SU-DHL-6 (cell line): ENCODE measurements at regions not wholly inside any gene's neighbourhood (a gene's known extent, or its start where the extent isn't known, plus 50 kb on each side); places are given as distances from the start of the nearest gene placed in this dataset.

ENCODE experiments used
- H2AFZ ChIP-seq: fragments of 200-600 bp; sonication (generic); 2 replicates; pipeline ENCODE4 v1.6.1; 2014; ENCODE audit warnings: low read depth, mild to moderate bottlenecking, moderate library complexity, mixed read lengths, antibody characterized with exemption, low read length; ENCODE audit not compliant: severe bottlenecking
- H3F3A ChIP-seq: fragments of 200-600 bp; shearing (Covaris generic); 2 replicates; pipeline ENCODE4 v1.6.0; 2016; ENCODE audit warnings: antibody characterized with exemption, mild to moderate bottlenecking; ENCODE audit not compliant: insufficient read depth
- H3K27ac ChIP-seq: fragments of 200-600 bp; sonication (generic); 2 replicates; pipeline ENCODE4 v1.5.1; 2016; ENCODE audit warnings: low read depth, mild to moderate bottlenecking, low read length, moderate library complexity, mixed read lengths
- H3K27me3 ChIP-seq: fragments of 200-600 bp; sonication (generic), shearing (Covaris generic); 2 replicates; pipeline ENCODE4 v1.6.0; 2014; ENCODE audit warnings: mild to moderate bottlenecking, low read length
- H3K36me3 ChIP-seq: fragments of 200-600 bp; sonication (generic); 2 replicates; pipeline ENCODE4 v1.6.1; 2014; ENCODE audit warnings: mild to moderate bottlenecking, low read length, mixed read lengths
- H3K4me2 ChIP-seq: fragments of 300-600, 200-600 bp; shearing (Covaris generic), sonication (generic); 2 replicates; pipeline ENCODE4 v1.6.0; 2014; ENCODE audit warnings: low read length, low read depth, mild to moderate bottlenecking; ENCODE audit not compliant: poor library complexity, severe bottlenecking
- H3K4me3 ChIP-seq: fragments of 200-600 bp; sonication (generic); 2 replicates; pipeline ENCODE4 v1.5.1; 2014; ENCODE audit warnings: antibody characterized with exemption, low read length, mild to moderate bottlenecking, mixed read lengths; ENCODE audit not compliant: insufficient read depth, poor library complexity, severe bottlenecking
- H3K79me2 ChIP-seq: fragments of 200-600 bp; sonication (generic); 2 replicates; pipeline ENCODE4 v1.6.1; 2014; ENCODE audit warnings: mild to moderate bottlenecking, low read length, moderate library complexity; ENCODE audit not compliant: insufficient read depth
- H3K9ac ChIP-seq: fragments of 200-600 bp; sonication (generic); 2 replicates; pipeline ENCODE4 v1.7.0; 2014; ENCODE audit warnings: mild to moderate bottlenecking, low read length
- H3K9me2 ChIP-seq: fragments of 200-600 bp; sonication (generic); replicated peaks from 2 replicates; pipeline ENCODE4 v1.6.1; 2014; ENCODE audit warnings: low read length; ENCODE audit not compliant: insufficient read depth
- H3K9me3 ChIP-seq: fragments of 200-600 bp; sonication (generic); 2 replicates; pipeline ENCODE4 v1.6.1; 2014; ENCODE audit warnings: low read length, mixed read lengths; ENCODE audit not compliant: insufficient read depth
- H4K20me1 ChIP-seq: fragments of 200-600 bp; sonication (generic); 2 replicates; pipeline ENCODE4 v1.6.1; 2014; ENCODE audit warnings: low read depth, mild to moderate bottlenecking, antibody characterized with exemption, low read length, moderate library complexity, mixed read lengths
- CTCF ChIP-seq: fragments of 200-600 bp; sonication (generic); IDR thresholded peaks from one replicate; pipeline ENCODE4 v1.5.1; 2017; ENCODE audit warnings: antibody characterized with exemption, mild to moderate bottlenecking, low read length, moderate library complexity; ENCODE audit not compliant: insufficient read depth, poor library complexity, severe bottlenecking
- EZH2phosphoT487 ChIP-seq: fragments of 200-600 bp; sonication (generic), shearing (Covaris generic); conservative IDR thresholded peaks from 2 replicates; pipeline ENCODE4 v1.6.1; 2018; ENCODE audit warnings: mild to moderate bottlenecking, antibody characterized with exemption, low read length, moderate library complexity, mixed read lengths

- Histone ChIP-seq H2AFZ (no peak overlapping the region), H3K9ac (no peak overlapping the region), H3K36me3 (no peaks in the 10 kb centered on the region), H3K4me3 (no peak overlapping the region), H3K9me3 (no peaks in the 10 kb centered on the region), H4K20me1 (no peaks in the 10 kb centered on the region), H3K27me3 (no peaks in the 10 kb centered on the region), H3K27ac (no peak overlapping the region), H3K79me2 (no peaks in the 10 kb centered on the region), H3F3A (no peaks in the 10 kb centered on the region), H3K9me2 (no peaks in the 10 kb centered on the region), H3K4me2 (no peak overlapping the region)
- no peak for TF ChIP-seq CTCF
- TF ChIP-seq EZH2phosphoT487, result no peak
These were observed 222.7 kb downstream of the EFHB start for GRCh38 chr3:19711160-19711782.

GRCh38 chr3:19702416-19703078 is 231.5 kb downstream of the EFHB start:
- H3K27me3 ChIP-seq, result no peaks in the 10 kb centered on the region
- H3K9ac ChIP-seq, result no peak overlapping the region
- no peaks in the 10 kb centered on the region for H3K9me3 ChIP-seq
- H3F3A ChIP-seq, result no peaks in the 10 kb centered on the region
- H3K9me2 ChIP-seq, result no peaks in the 10 kb centered on the region
- no peak overlapping the region for H2AFZ ChIP-seq
- H3K36me3 ChIP-seq, result no peaks in the 10 kb centered on the region
- H4K20me1 ChIP-seq, result no peaks in the 10 kb centered on the region
- H3K4me3 ChIP-seq, result no peak overlapping the region
- no peak overlapping the region for H3K27ac ChIP-seq
- H3K79me2 ChIP-seq, result no peaks in the 10 kb centered on the region
- H3K4me2 ChIP-seq, result no peak overlapping the region
- TF ChIP-seq CTCF, result no peak
- no peak for TF ChIP-seq EZH2phosphoT487

- no peaks in the 10 kb centered on the region for H3K79me2 ChIP-seq
- H3K27me3 ChIP-seq, result no peaks in the 10 kb centered on the region
- H3K27ac ChIP-seq, result no peak overlapping the region
- H4K20me1 ChIP-seq, result no peaks in the 10 kb centered on the region
- H3K36me3 ChIP-seq, result no peaks in the 10 kb centered on the region
- H3F3A ChIP-seq, result no peaks in the 10 kb centered on the region
- no peak overlapping the region for H3K4me2 ChIP-seq
- H3K9me3 ChIP-seq, result 0 out of 2 replicates have a peak, but pooled peaks cover 5% of the 10 kb centered on the region
- no peak overlapping the region for H2AFZ ChIP-seq
- no peaks in the 10 kb centered on the region for H3K9me2 ChIP-seq
- H3K4me3 ChIP-seq, result no peak overlapping the region
- no peak overlapping the region for H3K9ac ChIP-seq
- peak; percentile 16 for TF ChIP-seq CTCF
- TF ChIP-seq EZH2phosphoT487, result no peak
These were observed 245.2 kb downstream of the EFHB start for GRCh38 chr3:19688767-19689166.
